GM12874 (cell line): ENCODE measurements at regions not wholly inside any gene's neighbourhood (a gene's known extent, or its start where the extent isn't known, plus 50 kb on each side); places are given as distances from the start of the nearest gene placed in this dataset.

Source experiments
- TF ChIP-seq, protein P1 (sequence below): IDR thresholded peaks from 2 replicates; pipeline ENCODE4 v1.5.1; 2011; ENCODE audit warnings: low read depth, mild to moderate bottlenecking, control low read depth, low read length, moderate library complexity; ENCODE audit not compliant: insufficient read depth

DNA sequence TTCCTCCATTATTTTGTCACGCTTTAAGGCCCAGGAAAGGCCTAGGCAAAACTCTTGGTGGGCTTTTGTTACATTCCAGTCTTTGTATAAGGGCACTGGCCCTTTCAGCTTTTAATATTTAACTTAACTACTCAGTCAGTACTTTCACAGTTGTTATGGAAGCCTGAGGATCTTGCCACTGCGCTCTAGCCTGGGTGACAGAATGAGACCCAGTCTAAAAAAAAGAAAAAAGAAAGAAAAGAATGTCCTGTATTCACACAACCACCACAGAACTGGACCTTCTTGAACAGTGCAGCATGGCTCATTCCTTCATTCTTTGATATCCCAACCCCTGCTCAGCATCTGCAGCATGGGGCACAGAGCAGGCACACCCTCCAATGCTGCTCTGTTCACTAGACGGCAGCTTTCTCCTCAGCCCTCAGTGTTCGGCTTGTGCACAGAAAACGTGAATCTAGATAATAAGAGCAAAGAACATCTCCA, 59.6 kb upstream of the EPCAM start:
- TF ChIP-seq, protein P1, sequence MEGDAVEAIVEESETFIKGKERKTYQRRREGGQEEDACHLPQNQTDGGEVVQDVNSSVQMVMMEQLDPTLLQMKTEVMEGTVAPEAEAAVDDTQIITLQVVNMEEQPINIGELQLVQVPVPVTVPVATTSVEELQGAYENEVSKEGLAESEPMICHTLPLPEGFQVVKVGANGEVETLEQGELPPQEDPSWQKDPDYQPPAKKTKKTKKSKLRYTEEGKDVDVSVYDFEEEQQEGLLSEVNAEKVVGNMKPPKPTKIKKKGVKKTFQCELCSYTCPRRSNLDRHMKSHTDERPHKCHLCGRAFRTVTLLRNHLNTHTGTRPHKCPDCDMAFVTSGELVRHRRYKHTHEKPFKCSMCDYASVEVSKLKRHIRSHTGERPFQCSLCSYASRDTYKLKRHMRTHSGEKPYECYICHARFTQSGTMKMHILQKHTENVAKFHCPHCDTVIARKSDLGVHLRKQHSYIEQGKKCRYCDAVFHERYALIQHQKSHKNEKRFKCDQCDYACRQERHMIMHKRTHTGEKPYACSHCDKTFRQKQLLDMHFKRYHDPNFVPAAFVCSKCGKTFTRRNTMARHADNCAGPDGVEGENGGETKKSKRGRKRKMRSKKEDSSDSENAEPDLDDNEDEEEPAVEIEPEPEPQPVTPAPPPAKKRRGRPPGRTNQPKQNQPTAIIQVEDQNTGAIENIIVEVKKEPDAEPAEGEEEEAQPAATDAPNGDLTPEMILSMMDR = no peak

DNA sequence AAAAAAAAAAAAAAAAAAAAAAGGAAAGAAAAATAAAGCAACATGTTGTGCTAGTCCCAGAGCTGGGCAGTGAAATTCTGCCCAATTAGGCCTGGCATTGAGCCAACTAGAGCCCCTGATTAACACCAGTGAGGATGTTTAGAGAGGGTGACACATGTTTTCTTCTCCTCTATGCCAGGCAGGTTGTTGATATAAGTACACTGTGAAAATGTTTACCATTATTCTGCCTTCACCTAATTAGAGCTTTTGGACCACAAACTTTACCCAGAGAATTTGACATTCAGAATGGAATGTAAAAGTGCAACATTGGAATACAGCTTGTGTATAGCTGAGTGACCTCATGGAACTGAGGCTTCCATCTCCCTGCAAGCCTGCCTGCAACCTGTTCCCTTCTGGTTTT, 62.0 kb upstream of the EPCAM start:
- TF ChIP-seq, protein P1 = no peak

DNA sequence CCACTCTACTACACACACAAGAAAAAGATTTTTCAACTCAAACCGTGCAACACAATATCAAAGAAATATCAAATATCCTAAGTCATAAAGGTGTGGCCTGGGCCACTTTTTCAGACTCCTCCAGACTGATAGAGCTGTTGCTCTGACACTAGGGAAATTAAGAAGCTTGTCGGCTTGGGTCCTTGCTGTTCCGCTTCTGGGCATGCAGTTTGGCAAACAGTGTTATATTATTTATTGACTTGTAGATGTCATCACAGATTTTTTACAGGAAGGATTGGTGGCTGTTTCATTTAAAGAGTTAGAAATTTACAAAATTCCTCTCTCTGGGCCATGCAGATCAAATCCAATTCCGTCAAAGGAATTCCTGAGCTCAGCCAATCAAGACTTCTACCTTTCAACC, 64.5 kb upstream of the EPCAM start:
- TF ChIP-seq, protein P1 = no peak

DNA sequence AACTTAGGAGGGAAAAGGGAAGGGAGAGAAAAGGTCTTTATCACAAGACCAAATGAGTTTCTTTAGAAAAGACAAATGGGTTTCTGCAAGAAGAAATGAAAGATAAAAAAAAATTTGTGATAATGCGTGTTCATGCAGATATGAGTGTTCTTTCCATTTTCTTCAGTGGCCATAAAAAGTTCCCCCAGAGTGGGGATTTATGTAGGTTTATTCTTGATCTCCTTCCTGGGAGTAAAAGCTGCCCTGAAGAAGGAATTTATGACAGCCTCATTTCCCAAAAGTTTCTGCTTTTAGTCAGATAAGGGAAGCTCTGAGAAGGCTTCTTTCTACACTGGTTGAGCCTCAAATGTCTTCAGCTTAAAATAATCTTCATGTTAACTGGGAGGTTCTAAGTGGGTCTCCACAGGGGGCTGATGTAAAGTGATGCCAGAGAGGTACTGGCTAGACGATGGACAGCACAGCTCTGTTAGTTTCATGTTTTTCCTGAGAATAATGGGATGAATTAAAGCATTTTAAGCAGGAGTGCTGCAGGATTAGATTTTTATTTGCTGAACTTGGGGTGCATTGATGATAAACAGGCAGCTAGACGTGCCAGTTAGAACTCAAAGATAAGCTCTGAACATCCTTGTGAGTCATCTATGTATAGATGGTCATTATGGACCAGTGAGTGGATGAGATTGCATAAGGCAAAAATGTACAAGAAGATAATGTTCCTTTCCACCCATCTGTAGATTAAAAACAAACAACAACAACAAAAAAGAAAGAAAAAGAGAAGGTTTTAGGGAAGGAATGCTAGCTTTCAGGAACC, 65.6 kb upstream of the EPCAM start:
- TF ChIP-seq, protein P1 = no peak

DNA sequence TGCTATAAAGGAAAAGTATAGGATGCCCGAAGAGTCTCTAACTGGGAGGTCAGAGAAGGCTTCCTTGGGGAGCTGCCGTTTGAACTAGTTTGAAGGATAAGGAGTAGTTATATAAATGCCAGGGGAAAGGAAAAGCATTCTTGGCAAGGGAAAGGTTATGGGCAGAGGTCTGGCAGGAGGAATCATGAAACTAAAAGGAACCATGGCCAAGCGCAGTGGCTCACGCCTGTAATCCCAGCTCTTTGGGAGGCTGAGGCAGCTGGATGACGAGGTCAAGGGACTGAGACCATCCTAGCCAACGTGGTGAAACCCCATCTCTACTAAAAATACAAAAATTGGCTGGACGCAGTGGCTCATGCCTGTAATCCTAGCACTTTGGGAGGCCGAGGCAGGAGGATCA, 66.8 kb upstream of the EPCAM start:
- TF ChIP-seq, protein P1 = no peak

DNA sequence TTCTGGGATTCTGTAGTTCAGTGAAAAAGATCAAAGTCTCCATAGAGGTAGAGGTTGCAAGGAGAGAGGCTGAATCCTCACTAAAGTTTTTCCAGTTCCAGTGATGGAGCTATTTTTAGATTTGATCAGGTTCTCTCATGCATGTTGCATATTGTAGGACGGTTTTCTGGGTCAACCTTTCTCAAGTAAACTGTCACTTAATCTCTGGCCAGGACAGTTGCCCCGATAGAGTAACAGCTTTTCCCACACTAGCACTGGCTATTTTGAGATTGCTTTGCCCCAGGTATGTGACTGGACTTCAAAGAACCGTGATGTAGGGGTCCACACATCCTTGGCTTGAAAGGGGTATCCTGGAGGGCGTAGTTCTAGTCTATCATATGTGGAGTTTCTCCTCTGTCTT, 67.4 kb upstream of the EPCAM start:
- TF ChIP-seq, protein P1 = no peak

DNA sequence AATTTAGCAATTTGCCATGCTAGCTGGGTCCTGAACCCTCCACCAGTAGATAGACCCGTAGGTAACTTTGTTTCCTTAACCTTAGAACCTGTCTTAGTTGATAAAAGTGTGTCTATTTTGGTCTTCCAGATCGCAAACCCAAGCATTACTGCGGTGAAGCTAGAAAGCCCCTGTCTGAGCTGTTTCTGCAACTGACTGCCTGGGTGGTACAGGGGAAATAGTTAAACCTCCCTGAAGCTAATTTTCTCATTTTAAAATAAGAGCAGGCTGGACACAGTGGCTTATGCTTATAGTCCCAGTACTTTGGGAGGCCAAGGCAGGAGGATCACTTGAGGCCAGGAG, 67.9 kb upstream of the EPCAM start:
- TF ChIP-seq, protein P1 = no peak
